Motor neuron (in vitro differentiated cells): ENCODE measurements at regions not wholly inside any gene's neighbourhood (a gene's known extent, or its start where the extent isn't known, plus 50 kb on each side); places are given as distances from the start of the nearest gene placed in this dataset.
"Not testable (repeated sequence)": the region's sequence is repeated elsewhere in the genome, so short reads cannot be mapped to it uniquely, and the experiment has no call there.

Experiments used
- ATAC-seq, 8 experiments: fragments of 200-7000 bp; cut with Tn5 transposase; replicated peaks in 6 of 8; 2 replicates each; pipeline ENCODE4 v1.8.0; 2021; ENCODE audit warnings: mild to moderate bottlenecking in 8 of 8, moderate library complexity in 8 of 8
- H3K27ac ChIP-seq, 2 donors: fragments of 250-450 bp; sonication (Bioruptor Pico); 2 replicates each; pipeline ENCODE4 v1.9.0; 2021; ENCODE audit warnings: antibody characterized with exemption in 2 of 2, mild to moderate bottlenecking in 2 of 2, moderate library complexity in 1 of 2
- H3K4me1 ChIP-seq, 2 donors: fragments of 250-450 bp; sonication (Bioruptor Pico); replicated peaks in 1 of 2; 2 replicates each; pipeline ENCODE4 v1.6.1; 2021; ENCODE audit warnings: antibody characterized with exemption in 2 of 2, mild to moderate bottlenecking in 2 of 2, moderate library complexity in 1 of 2
- H3K4me3 ChIP-seq, 5 donors: fragments of 250-450 bp; sonication (Bioruptor Pico); 2 replicates each; pipeline ENCODE4 v1.9.0; 2021; ENCODE audit warnings: antibody characterized with exemption in 5 of 5, mild to moderate bottlenecking in 5 of 5, moderate library complexity in 4 of 5
- WGBS, 10 experiments: fragments of 450-650 bp; shearing (Covaris generic); methylation state at CpG; one replicate each; pipeline ENCODE4 v1.0.0; 2022; 5-methylcytosine and 5-hydroxymethylcytosine counted together
- in situ Hi-C, 9 experiments: fragments of 400-800 bp; cut with MboI; loops; one replicate each; pipeline ENCODE4 v1.15.0; 2021; ENCODE audit warnings: low sequenced_read_pairs in 9 of 9, low pct_unique_long_range_greater_than_20kb in 2 of 9; ENCODE audit not compliant: unreplicated experiment in 9 of 9

- Histone ChIP-seq H3K27ac (no peak overlapping the region), H3K4me1 (no peaks in the 10 kb centered on the region), H3K4me3 (no peak overlapping the region)
- ATAC-seq: no peak
- in situ Hi-C loops: no loop called here
- WGBS, 10 experiments: 18 to 83% (median 75%) methylated on average over 1 to 4 of the region's 4 CpGs; no CpG with 5 or more reads in 3 of the 10 experiments
Measured at GRCh38 chr4:77505275-77505957, 100.2 kb upstream of the CXCL13 start.

GRCh38 chr4:77505958-77506319 lies 99.7 kb upstream of the CXCL13 start:
- Histone ChIP-seq H3K4me3 (no peak overlapping the region), H3K4me1 (no peaks in the 10 kb centered on the region), H3K27ac (no peak overlapping the region)
- ATAC-seq: no peak
- WGBS, 10 experiments: 0 to 80% (median 59%) methylated on average over 1 to 2 of the region's 2 CpGs; no CpG with 5 or more reads in 2 of the 10 experiments
- in situ Hi-C loops: no loop called here

GRCh38 chr4:77510367-77510766 lies 95.3 kb upstream of the CXCL13 start:
- WGBS, 10 experiments: 0 to 60% (median 28%) methylated on average over 1 to 6 of the region's 6 CpGs; no CpG with 5 or more reads in 1 of the 10 experiments
- peak in 1 of 8 experiments; percentile 20 for ATAC-seq
- no peaks in the 10 kb centered on the region for H3K4me1 ChIP-seq
- in situ Hi-C loops: no loop called here
- H3K27ac ChIP-seq: no peak overlapping the region
- H3K4me3 ChIP-seq: no peak overlapping the region

GRCh38 chr4:77525538-77525937 lies 80.1 kb upstream of the CXCL13 start:
- in situ Hi-C loops: no loop called here

GRCh38 chr4:77527900-77528299 lies 77.7 kb upstream of the CXCL13 start:
- ATAC-seq, H3K27ac ChIP-seq, H3K4me1 ChIP-seq, H3K4me3 ChIP-seq, in situ Hi-C loops: not testable (repeated sequence)
- 31 to 100% (median 100%) methylated on average over 1 to 3 of the region's 3 CpGs; no CpG with 5 or more reads in 5 of the 10 experiments for WGBS, 10 experiments

More at GRCh38 chr4:77525538-77525937, 80.1 kb upstream of the CXCL13 start:
- 13 to 100% (median 67%) methylated on average over 1 of the region's 1 CpG; no CpG with 5 or more reads in 1 of the 10 experiments for WGBS, 10 experiments
- Histone ChIP-seq H3K4me1 (no peaks in the 10 kb centered on the region), H3K4me3 (no peak overlapping the region), H3K27ac (no peak overlapping the region)
- ATAC-seq: no peak

GRCh38 chr4:77538144-77538543 lies 67.5 kb upstream of the CXCL13 start:
- H3K4me1 ChIP-seq: no peaks in the 10 kb centered on the region
- ATAC-seq: peak in 3 of 8 experiments; percentile 76 to 91 (median 87)
- H3K27ac ChIP-seq: no peak overlapping the region
- in situ Hi-C loops: no loop called here
- H3K4me3 ChIP-seq: no peak overlapping the region

- H3K4me1 ChIP-seq: no peaks in the 10 kb centered on the region
- no peak overlapping the region for H3K27ac ChIP-seq
- WGBS, 10 experiments: 50 to 100% (median 61%) methylated on average over 1 to 3 of the region's 4 CpGs; no CpG with 5 or more reads in 2 of the 10 experiments
- no peak overlapping the region for H3K4me3 ChIP-seq
- in situ Hi-C loops: no loop called here
- peak in 3 of 8 experiments; percentile 23 to 45 (median 33) for ATAC-seq
Measured at GRCh38 chr4:77538574-77539157, 67.0 kb upstream of the CXCL13 start.
